ENCODE measurements at regions not wholly inside any gene's neighbourhood (a gene's known extent, or its start where the extent isn't known, plus 50 kb on each side); places are given as distances from the start of the nearest gene placed in this dataset.
"Not testable (repeated sequence)": the region's sequence is repeated elsewhere in the genome, so short reads cannot be mapped to it uniquely, and the experiment has no call there.

DNA sequence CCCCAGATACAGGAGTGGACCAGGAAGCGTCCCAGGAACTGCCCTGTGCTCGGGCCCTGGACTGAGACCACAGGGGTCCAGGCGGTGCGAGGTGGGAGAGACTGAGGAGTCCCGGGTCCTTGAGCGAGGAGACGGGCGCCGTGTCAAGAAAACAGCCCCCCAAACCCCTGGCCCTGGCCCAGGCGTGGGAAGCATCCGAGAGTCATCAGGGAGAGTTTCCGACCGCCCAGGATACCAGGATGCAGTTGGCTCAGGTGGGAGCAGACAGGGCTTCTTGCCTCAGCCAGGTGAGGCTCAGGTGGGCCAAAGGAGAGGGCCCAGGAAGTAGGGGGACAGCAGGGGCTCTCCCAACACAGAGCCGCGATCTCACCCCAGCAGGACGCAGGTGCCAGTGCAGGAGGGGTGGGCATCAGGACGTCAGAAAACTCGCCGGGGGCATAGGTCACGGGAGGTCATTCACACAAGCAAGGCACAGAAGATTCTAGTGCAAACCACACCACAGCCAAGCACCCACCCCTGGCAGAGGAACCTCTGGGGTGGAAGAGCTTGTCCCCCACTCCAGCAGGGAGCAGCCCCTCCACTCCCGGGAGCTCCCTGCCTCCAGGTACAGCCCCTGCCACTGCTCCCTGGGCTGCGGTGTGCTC lies 102.5 kb upstream of the EIF5 start:
- DNase-seq (ENCODE audit: low read depth in 2 of 2) = no peak

GRCh38 chr14:103232031-103232808 lies 101.8 kb upstream of the EIF5 start:
- no peak for DNase-seq (ENCODE audit: low read depth in 2 of 2)

DNA sequence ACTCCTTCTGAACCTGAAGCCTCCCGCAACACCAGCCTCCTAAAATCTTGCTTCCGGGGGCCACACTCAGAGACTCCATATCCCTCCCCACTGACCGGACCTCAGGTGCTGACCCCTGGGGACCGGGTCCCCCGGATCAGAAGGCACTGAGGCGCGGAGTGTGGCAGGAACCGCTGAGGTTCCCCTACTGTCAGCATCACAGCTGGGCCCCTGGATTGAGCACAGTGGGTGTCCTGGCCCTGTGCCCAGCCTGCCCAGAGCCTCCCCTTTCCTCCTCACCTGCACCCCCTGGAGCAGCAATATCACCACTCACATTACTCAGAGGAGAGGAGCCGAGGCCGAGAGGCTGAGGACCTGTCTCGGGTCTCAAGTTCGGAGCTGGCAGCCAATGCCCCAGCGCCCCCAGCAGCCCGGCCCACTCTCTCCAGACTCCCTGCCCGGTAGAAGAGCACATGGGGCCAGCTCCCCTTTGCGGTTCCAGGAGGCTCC lies 101.2 kb upstream of the EIF5 start:
- DNase-seq (ENCODE audit: low read depth in 2 of 2) = no peak

- DNase-seq (ENCODE audit: low read depth in 2 of 2) = no peak
Measured at GRCh38 chr14:103233328-103233727, 100.7 kb upstream of the EIF5 start.

- DNase-seq (ENCODE audit: low read depth in 2 of 2) = not testable (repeated sequence)
Measured at GRCh38 chr14:103234826-103235225, 99.2 kb upstream of the EIF5 start.

DNA sequence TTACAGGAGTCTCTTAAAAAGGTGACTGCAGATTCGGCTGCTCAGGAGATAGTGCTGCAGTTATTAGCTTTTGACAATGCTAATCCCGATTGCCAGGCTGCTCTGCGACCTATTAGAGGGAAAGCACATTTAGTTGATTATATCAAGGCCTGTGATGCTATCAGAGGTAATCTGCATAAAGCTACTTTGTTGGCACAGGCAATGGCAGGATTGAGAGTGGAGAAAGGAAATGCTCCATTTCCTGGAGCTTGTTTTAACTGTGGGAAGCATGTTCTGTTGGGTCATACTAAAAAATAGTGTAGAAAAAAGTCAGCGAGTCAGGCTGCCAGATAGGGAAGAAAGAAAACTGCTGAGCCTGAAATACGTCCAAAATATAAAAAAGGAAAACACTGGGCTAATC lies 98.5 kb upstream of the EIF5 start:
- DNase-seq (ENCODE audit: low read depth in 2 of 2) = not testable (repeated sequence)

DNA sequence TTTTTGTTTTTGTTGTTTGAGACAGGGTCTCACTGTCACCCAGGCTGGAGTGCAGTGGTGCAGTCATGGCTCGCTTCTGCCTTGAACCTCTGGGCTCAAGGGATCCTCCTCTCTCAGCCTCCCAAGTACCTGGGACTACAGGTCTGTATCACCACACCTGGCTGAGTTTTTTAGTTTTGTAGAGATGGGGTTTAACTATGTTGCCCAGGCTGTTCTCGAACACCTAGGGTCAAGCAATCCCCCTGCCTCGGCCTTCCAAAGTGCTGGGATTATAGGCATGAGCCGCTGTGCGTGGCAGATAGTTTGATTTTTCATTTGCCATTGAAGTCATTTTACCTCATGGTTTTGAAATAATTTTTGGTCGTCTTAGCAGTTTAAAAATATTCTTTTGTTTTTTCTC lies 94.3 kb upstream of the EIF5 start:
- no peak for DNase-seq (ENCODE audit: low read depth in 2 of 2)

DNA sequence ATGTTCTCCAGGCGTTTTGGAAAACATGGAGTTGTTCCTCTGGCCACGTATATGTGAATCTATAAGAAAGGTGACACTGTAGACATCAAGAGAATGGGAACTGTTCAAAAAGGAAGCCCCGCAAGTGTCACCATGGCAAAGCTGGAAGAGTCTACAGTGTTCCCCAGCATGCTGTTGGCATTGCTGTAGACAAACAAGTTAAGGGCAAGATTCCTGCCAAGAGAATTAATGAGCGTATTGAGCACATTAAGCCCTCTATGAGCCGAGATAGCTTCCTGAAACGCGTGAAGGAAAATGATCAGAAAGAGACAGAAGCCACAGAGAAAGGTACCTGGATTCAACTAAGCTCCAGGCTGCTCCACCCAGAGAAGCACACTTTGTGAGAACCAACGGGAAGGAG lies 92.5 kb upstream of the EIF5 start:
- no peak for DNase-seq (ENCODE audit: low read depth in 2 of 2)

DNA sequence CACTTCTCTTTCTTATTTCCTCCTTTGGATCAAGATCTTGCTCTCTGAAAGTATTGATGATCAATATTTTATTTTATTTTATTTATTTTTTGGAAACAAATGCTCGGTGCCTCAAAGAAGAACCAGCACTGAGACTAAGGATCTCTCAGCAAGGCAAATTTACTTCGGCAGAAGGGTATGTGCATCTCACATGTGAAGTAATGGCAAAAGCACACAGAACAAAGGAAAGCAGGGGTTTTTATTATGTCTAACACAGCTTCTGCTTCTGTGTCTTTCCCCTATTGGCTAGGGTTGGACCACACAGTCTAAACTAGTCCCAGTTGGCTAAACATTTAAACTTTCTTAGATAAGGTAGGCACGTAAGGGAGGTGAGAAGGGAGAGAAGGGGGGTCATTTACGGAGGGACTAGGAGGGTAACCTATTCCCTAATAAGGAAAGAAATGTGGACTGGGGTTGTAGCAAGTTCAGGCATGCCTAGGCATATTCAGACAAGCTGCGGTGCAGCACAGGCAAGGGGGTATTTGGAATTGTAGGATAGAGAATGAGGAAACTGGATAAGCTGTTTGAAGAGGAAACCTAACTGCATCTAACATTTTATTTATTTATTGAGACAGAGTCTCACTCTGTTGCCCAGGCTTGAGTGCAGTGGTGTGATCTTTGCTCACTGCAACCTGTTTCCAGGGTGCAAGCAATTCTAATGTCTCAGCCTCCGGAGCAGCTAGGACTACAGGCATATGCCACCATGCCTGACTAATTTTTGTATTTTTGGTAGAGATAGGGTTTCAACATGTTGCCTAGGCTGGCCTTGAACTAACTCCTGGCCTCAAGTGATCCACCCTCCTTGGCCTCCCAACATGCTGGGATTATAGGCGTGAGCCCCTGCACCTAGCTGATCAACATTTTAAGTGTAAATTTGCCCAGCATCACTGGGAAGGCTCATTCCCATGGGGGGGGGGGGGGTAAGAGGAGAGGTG lies 90.0 kb upstream of the EIF5 start:
- no peak for DNase-seq (ENCODE audit: low read depth in 2 of 2)

GRCh38 chr14:103245624-103246031 lies 88.4 kb upstream of the EIF5 start:
- not testable (repeated sequence) for DNase-seq (ENCODE audit: low read depth in 2 of 2)

GRCh38 chr14:103246070-103246469 lies 88.0 kb upstream of the EIF5 start:
- no peak for DNase-seq (ENCODE audit: low read depth in 2 of 2)

- DNase-seq (ENCODE audit: low read depth in 2 of 2) = no peak
Measured at GRCh38 chr14:103247169-103247606, 86.8 kb upstream of the EIF5 start.

DNA sequence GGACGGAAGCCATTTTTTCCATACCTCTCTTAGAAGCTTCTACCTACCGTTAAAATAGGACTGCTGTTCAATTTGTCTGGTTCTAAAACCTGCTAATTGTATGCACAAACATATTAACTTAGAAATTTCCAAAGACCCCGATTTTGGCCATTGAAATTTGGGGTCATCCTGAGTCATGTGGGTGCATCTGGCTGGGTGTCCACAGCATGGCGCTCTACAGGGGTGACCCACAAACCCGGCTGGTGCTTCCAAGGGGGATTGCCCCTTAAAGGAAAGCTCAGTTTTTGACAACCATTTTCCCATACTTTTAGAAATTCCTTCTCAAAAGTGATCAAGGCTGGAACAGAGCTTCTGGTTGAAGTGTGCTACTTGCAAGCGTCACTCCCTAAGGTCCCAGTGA lies 83.9 kb upstream of the EIF5 start:
- DNase-seq (ENCODE audit: low read depth in 2 of 2) = no peak

- no peak for DNase-seq (ENCODE audit: low read depth in 2 of 2)
Measured at GRCh38 chr14:103250874-103251273, 83.2 kb upstream of the EIF5 start.

DNA sequence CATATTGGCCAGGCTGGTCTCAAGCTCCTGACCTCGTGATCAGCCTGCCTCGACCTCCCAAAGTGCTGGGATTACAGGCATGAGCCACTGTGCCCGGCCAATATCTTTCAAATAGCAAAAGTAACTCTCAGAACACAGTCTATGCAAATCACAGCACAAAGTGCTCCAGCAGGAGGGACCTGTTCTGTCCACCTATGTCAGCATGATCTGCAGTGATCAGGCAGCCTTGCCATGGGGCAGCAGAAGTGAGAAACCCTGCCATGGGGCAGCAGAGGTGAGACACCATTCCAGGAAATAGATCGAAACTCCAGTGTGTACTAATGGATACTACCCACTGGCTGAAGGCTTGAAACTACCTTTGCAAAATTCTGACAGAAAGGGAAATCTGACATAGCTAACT lies 78.5 kb upstream of the EIF5 start:
- DNase-seq (ENCODE audit: low read depth in 2 of 2) = no peak

GRCh38 chr14:103256406-103256805 lies 77.6 kb upstream of the EIF5 start:
- DNase-seq (ENCODE audit: low read depth in 2 of 2) = no peak

DNA sequence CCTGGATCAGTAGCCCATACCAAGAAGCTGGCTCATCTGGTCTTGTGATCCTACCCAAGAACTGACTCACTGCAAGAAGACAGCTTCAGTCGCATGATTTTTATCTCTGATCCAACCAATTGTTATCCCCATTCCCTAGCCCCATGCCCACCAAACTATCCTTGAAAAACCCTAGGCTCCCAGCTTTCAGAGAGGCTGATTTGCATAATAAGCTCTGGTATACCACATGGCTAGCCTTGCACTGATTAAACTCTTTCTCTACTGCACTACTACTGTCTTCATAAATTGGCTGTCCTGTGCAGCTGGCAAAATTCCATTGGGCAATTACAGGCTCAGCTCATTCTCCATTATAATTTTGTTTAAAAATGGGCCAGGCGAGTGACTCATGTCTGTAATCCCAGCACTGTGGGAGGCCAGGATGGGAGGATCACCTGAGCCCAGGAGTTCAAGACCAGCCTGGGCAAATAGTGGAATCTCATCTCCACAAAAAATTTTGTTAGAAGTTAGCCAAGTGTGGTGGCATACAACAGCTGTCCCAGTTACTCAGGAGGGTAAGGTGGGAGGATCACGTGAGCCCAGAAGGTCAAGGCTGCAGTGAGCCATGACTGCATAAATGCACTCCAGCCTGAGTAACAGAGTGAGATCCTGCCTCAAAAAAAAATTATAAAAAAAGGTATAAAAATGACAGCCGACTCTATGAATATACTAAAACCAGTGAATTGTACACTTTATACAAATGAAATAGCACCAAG lies 76.7 kb upstream of the EIF5 start:
- DNase-seq (ENCODE audit: low read depth in 2 of 2) = no peak

DNA sequence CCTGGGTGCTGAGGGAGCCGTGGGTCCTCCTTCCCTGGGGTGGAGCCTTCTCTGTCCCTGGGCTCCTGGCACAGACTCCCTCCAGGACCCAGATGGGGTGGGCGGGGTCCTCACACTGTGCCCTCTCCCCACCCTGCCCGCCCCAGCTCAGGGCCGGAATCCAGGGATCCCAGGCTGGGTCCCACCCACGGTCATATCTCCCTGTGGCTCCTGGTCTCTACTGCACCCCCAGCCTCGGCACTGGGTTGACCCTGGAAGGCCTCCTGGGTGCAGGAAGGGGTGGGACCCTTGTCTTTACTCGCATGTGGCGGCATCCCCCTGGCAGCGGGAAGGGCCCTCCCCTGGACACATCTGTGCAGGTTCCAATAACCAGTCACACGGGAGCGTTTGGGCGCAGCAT lies 75.8 kb upstream of the EIF5 start:
- DNase-seq (ENCODE audit: low read depth in 2 of 2) = no peak

- no peak for DNase-seq (ENCODE audit: low read depth in 2 of 2)
Measured at GRCh38 chr14:103259184-103259583, 74.9 kb upstream of the EIF5 start.

DNA sequence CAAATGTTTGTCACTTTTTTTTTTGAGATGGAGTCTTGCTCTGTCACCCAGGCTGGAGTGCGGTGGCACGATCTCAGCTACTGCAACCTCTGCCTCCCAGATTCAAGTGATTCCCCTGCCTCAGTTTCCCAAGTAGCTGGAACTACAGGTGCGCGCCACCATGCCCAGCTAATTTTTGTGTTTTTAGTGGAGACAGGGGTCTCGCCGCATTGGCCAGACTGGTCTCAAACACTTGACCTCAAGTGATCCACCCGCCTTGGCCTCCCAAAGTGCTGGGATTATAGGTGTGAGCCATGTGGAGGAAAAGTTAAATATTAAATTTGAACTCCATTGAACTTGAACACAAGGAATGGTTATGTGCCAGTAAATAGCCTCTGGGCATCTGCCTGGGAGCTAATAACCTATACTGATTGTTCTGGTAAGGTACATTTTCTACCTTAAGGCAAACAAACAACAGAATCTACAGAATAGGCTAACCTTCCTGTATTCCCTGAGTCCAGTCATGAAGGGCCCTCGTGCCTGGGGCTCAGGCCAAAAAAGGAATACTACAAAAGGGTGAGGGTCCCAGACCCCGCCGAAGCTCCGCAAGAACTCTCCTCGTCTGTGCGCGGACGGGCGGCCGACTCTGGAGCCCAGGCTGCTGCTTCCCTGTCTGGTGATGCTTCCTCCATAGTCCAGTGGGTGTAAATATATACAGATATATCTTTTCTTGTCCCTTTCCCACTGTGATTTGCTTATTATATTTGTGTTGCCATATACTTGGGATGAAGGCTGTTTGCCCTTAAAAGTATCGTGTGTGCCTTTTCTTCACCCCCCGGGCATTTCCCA lies 74.0 kb upstream of the EIF5 start:
- DNase-seq (ENCODE audit: low read depth in 2 of 2) = no peak
